WERI-Rb-1 (cell line): ENCODE measurements at regions not wholly inside any gene's neighbourhood (a gene's known extent, or its start where the extent isn't known, plus 50 kb on each side); places are given as distances from the start of the nearest gene placed in this dataset.
A peak's percentile ranks its signal among the peaks of the same experiment; 100 is the strongest.

Source experiments
- DNase-seq: peaks from one replicate; pipeline ENCODE4 v3.0.0-alpha.2; 2020
- H3K27ac ChIP-seq: fragments of 250-450 bp; sonication (Bioruptor Pico); 2 replicates; pipeline ENCODE4 v1.5.1; 2020; ENCODE audit warnings: mild to moderate bottlenecking, moderate library complexity
- H3K27me3 ChIP-seq: fragments of 250-450 bp; sonication (Bioruptor Pico); 2 replicates; pipeline ENCODE4 v1.5.1; 2021; ENCODE audit warnings: mild to moderate bottlenecking, low read depth, moderate library complexity; ENCODE audit not compliant: insufficient read depth, severe bottlenecking
- H3K36me3 ChIP-seq: fragments of 250-450 bp; sonication (Bioruptor Pico); 2 replicates; pipeline ENCODE4 v1.5.1; 2020; ENCODE audit warnings: mild to moderate bottlenecking, moderate library complexity
- H3K4me3 ChIP-seq: 2 replicates; pipeline ENCODE4 v1.5.1; 2011; ENCODE audit warnings: low read depth, mild to moderate bottlenecking, control low read depth, low read length
- H3K9me3 ChIP-seq: fragments of 250-450 bp; sonication (Bioruptor Pico); 2 replicates; pipeline ENCODE4 v1.5.1; 2021; ENCODE audit warnings: mild to moderate bottlenecking, moderate library complexity; ENCODE audit not compliant: severe bottlenecking
- TF ChIP-seq, protein P1 (sequence below): IDR thresholded peaks from 2 replicates; pipeline ENCODE4 v1.5.1; 2011; ENCODE audit warnings: low read depth, mild to moderate bottlenecking, control low read depth, inconsistent platforms, low read length

DNA sequence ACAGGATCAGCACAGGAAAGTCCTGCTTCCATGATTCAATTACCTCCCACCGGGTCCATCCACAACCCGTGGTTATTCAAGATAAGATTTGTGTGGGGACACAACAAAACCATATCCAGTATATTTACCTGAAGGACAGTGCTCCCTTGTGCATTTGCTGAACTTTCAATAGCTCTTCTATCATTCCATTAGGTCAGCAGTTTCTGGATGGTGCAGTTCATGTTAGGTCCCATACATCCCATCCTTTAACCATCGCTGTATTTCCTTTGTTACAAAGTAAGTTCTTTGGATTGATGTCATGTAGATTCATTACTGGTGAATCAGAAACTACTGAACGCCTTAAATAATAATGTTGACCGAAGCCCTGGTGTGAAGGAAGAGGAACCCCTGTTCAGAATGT, 775.9 kb downstream of the TRIML1 start:
- H3K36me3 ChIP-seq, result no peaks in the 10 kb centered on the region
- no peak overlapping the region for H3K4me3 ChIP-seq
- no peak for DNase-seq
- peaks cover 5% of the 10 kb centered on the region for H3K9me3 ChIP-seq
- H3K27ac ChIP-seq, result no peak overlapping the region
- H3K27me3 ChIP-seq, result peaks cover 58% of the 10 kb centered on the region
- TF ChIP-seq, protein P1, sequence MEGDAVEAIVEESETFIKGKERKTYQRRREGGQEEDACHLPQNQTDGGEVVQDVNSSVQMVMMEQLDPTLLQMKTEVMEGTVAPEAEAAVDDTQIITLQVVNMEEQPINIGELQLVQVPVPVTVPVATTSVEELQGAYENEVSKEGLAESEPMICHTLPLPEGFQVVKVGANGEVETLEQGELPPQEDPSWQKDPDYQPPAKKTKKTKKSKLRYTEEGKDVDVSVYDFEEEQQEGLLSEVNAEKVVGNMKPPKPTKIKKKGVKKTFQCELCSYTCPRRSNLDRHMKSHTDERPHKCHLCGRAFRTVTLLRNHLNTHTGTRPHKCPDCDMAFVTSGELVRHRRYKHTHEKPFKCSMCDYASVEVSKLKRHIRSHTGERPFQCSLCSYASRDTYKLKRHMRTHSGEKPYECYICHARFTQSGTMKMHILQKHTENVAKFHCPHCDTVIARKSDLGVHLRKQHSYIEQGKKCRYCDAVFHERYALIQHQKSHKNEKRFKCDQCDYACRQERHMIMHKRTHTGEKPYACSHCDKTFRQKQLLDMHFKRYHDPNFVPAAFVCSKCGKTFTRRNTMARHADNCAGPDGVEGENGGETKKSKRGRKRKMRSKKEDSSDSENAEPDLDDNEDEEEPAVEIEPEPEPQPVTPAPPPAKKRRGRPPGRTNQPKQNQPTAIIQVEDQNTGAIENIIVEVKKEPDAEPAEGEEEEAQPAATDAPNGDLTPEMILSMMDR, result no peak

DNA sequence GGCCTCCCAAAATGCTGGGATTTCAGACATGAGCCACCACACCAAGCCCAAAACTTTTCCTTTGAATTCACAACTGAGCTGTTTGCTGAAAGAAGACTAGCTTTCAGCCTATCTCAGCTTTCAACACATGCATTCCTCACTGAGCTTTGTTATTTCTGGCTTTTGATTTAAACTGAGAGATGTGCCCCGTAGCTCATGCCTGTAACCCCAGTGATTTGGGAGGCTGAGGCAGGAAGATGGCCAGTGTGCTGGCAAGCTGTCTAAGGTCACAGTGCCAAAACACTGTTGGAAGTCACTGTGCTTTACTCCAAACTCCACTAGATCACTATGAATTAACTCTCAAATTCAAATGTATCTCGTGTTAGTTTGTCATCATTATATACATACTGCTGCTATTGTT, 779.5 kb downstream of the TRIML1 start:
- Histone ChIP-seq H3K4me3 (no peak overlapping the region), H3K9me3 (peaks cover 3% of the 10 kb centered on the region), H3K27me3 (peaks cover 38% of the 10 kb centered on the region), H3K27ac (no peak overlapping the region), H3K36me3 (no peaks in the 10 kb centered on the region)
- no peak for DNase-seq
- TF ChIP-seq, protein P1, result no peak

DNA sequence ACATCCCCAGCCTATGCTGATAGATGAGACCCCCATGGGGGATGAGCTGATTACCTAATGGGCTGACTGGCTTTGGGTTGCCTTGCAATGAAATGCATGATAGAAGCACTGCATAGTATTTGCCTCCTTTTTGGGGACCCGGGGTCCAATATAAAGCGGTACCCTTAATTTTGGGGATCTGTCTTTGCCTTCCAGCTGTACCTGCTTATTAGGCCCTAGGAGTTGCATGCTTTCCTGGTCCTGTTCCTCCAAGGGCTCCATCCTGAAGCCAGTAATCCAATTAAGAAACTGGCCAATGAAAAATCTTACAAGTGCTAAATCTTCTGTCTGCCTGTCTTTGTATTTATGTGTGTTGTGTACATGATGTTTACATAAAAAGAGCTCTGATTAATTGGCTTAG, 791.6 kb downstream of the TRIML1 start:
- TF ChIP-seq, protein P1, result no peak
- no peaks in the 10 kb centered on the region for H3K36me3 ChIP-seq
- peak; percentile 30 for DNase-seq
- peaks cover 7% of the 10 kb centered on the region for H3K9me3 ChIP-seq
- H3K27me3 ChIP-seq, result peaks cover 42% of the 10 kb centered on the region
- no peak overlapping the region for H3K4me3 ChIP-seq
- H3K27ac ChIP-seq, result no peak overlapping the region

DNA sequence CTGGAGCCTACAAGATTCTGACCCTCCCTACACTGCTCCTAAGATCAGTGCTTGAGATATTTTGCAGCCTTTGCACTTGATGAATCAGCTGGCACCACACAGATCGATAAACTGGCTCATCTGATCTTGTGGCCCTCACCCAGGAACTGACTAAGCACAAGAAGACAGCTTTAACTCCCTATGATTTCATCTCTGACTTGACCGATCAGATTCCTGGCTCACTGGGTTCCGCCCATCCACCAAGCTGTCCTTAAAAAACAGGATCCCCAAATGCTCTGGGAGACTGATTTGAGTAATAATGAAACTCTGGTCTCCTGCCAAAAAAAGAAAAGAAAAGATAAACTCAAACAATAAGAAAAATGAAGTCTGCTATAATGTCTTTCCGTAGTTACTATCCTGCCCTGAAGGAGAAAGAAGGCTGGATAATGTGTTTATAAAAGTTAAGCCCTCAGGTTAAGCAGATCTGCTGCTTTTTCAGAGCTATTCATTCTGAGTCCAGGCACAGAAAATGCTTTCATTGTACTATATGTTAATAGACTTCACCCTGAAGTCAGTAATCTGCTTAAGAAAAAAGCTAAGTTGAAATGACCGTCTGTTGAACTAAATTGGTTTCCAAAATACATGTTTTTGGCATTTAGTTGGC, 795.2 kb downstream of the TRIML1 start:
- H3K27ac ChIP-seq, result no peak overlapping the region
- no peak for DNase-seq
- no peak overlapping the region for H3K4me3 ChIP-seq
- peaks cover 7% of the 10 kb centered on the region for H3K9me3 ChIP-seq
- TF ChIP-seq, protein P1, result no peak
- H3K36me3 ChIP-seq, result no peaks in the 10 kb centered on the region
- peaks cover 45% of the 10 kb centered on the region for H3K27me3 ChIP-seq

DNA sequence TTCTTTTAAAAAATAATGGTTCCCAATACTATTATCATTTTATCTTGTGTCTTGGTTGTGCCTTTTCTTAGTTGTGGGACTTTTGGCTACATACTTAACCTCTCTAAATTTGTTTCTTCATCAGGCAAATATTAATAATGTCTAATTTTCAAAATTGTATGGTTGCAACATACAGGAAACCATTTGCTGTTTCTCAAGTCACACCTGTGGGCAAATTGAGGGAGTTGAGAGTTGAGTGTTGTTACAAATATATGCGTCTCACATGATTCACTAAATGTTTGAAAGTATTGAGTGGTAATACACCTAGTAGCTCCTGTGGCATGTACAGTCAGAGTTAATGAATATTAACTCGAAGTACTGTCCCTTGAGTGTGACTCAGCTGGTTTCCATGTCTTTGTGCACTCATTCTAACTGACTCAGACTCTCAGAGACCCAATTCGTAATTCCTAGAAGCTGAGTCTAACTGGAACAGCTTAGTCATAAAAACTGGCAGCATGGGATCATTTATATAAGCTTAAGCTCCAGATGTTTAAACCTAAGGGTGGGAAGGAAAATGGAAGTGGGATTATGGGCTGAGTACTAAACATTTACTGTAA, 802.4 kb downstream of the TRIML1 start:
- Histone ChIP-seq H3K36me3 (no peaks in the 10 kb centered on the region), H3K27me3 (peaks cover 70% of the 10 kb centered on the region), H3K4me3 (no peak overlapping the region), H3K9me3 (no peaks in the 10 kb centered on the region), H3K27ac (no peak overlapping the region)
- TF ChIP-seq, protein P1, result no peak
- DNase-seq, result no peak

DNA sequence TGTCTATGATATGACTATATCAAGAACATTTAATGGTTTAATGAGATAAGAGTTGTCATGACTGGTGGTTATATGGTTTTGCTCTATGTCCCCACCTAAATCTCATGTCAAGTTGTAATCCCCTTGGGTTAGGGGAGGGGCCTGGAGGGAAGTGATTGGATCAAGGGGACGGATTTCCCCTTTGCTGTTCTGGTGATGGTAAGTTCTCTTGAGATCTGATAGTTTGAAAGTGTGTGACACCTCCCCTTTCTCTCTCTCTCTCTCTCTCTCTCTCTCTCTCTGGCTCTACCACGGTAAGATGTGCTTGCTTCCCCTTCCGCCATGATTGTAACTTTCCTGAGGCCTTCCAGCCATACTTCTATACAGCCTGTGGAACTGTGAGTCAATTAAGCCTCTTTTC, 803.4 kb downstream of the TRIML1 start:
- no peak overlapping the region for H3K4me3 ChIP-seq
- TF ChIP-seq, protein P1, result no peak
- no peak overlapping the region for H3K27ac ChIP-seq
- peaks cover 70% of the 10 kb centered on the region for H3K27me3 ChIP-seq
- no peaks in the 10 kb centered on the region for H3K36me3 ChIP-seq
- no peak for DNase-seq
- H3K9me3 ChIP-seq, result no peaks in the 10 kb centered on the region
